ENCODE measurements at regions not wholly inside any gene's neighbourhood (a gene's known extent, or its start where the extent isn't known, plus 50 kb on each side); places are given as distances from the start of the nearest gene placed in this dataset.

GRCh38 chr2:82728090-82728489 lies 1731.0 kb downstream of the SUCLG1 start:
- Histone ChIP-seq H3K27me3 (ENCODE audit: insufficient read depth, low read length) (no peaks in the 10 kb centered on the region), H3K36me3 (ENCODE audit: insufficient read depth, low read length) (no peaks in the 10 kb centered on the region), H2AFZ (ENCODE audit: low read length, unreplicated experiment) (no peak overlapping the region), H3K79me2 (ENCODE audit: control insufficient read depth, insufficient read depth, low read length, unreplicated experiment) (no peaks in the 10 kb centered on the region), H3K4me1 (ENCODE audit: control insufficient read depth, insufficient read depth, low read length, unreplicated experiment) (no peaks in the 10 kb centered on the region), H3K27ac (ENCODE audit: low read depth, low read length) (no peak overlapping the region), H3K4me3 (ENCODE audit: low read depth, low read length) (no peak overlapping the region)

GRCh38 chr2:82708681-82709080 lies 1750.4 kb downstream of the SUCLG1 start:
- peaks cover 3% of the 10 kb centered on the region; the same call in 1 of the 2 replicates for H3K27me3 ChIP-seq (ENCODE audit: insufficient read depth, low read length)
- H3K36me3 ChIP-seq (ENCODE audit: insufficient read depth, low read length), result no peaks in the 10 kb centered on the region
- no peaks in the 10 kb centered on the region for H3K79me2 ChIP-seq (ENCODE audit: control insufficient read depth, insufficient read depth, low read length, unreplicated experiment)
- no peak overlapping the region for H3K4me3 ChIP-seq (ENCODE audit: low read depth, low read length)
- no peak overlapping the region for H2AFZ ChIP-seq (ENCODE audit: low read length, unreplicated experiment)
- no peaks in the 10 kb centered on the region for H3K4me1 ChIP-seq (ENCODE audit: control insufficient read depth, insufficient read depth, low read length, unreplicated experiment)
- H3K27ac ChIP-seq (ENCODE audit: low read depth, low read length), result no peak overlapping the region

GRCh38 chr2:82697231-82697630 lies 1761.8 kb downstream of the SUCLG1 start:
- no peak overlapping the region for H3K27ac ChIP-seq (ENCODE audit: low read depth, low read length)
- no peaks in the 10 kb centered on the region for H3K79me2 ChIP-seq (ENCODE audit: control insufficient read depth, insufficient read depth, low read length, unreplicated experiment)
- no peak overlapping the region for H2AFZ ChIP-seq (ENCODE audit: low read length, unreplicated experiment)
- no peaks in the 10 kb centered on the region for H3K27me3 ChIP-seq (ENCODE audit: insufficient read depth, low read length)
- H3K4me3 ChIP-seq (ENCODE audit: low read depth, low read length), result no peak overlapping the region
- no peaks in the 10 kb centered on the region for H3K36me3 ChIP-seq (ENCODE audit: insufficient read depth, low read length)
- H3K4me1 ChIP-seq (ENCODE audit: control insufficient read depth, insufficient read depth, low read length, unreplicated experiment), result no peaks in the 10 kb centered on the region

- H2AFZ ChIP-seq (ENCODE audit: low read length, unreplicated experiment), result no peak overlapping the region
- H3K27me3 ChIP-seq (ENCODE audit: insufficient read depth, low read length), result no peaks in the 10 kb centered on the region
- no peak overlapping the region for H3K27ac ChIP-seq (ENCODE audit: low read depth, low read length)
These were observed 1764.6 kb downstream of the SUCLG1 start for GRCh38 chr2:82694431-82694830.

GRCh38 chr2:82690757-82691411 lies 1768.2 kb downstream of the SUCLG1 start:
- H3K36me3 ChIP-seq (ENCODE audit: insufficient read depth, low read length), result no peaks in the 10 kb centered on the region
- no peaks in the 10 kb centered on the region for H3K79me2 ChIP-seq (ENCODE audit: control insufficient read depth, insufficient read depth, low read length, unreplicated experiment)
- no peak overlapping the region for H2AFZ ChIP-seq (ENCODE audit: low read length, unreplicated experiment)
- H3K27ac ChIP-seq (ENCODE audit: low read depth, low read length), result no peak overlapping the region
- H3K4me3 ChIP-seq (ENCODE audit: low read depth, low read length), result no peak overlapping the region
- no peaks in the 10 kb centered on the region for H3K4me1 ChIP-seq (ENCODE audit: control insufficient read depth, insufficient read depth, low read length, unreplicated experiment)
- no peaks in the 10 kb centered on the region for H3K27me3 ChIP-seq (ENCODE audit: insufficient read depth, low read length)

More at GRCh38 chr2:82694431-82694830, 1764.6 kb downstream of the SUCLG1 start:
- no peaks in the 10 kb centered on the region for H3K79me2 ChIP-seq (ENCODE audit: control insufficient read depth, insufficient read depth, low read length, unreplicated experiment)
- H3K4me1 ChIP-seq (ENCODE audit: control insufficient read depth, insufficient read depth, low read length, unreplicated experiment), result no peaks in the 10 kb centered on the region
- no peak overlapping the region for H3K4me3 ChIP-seq (ENCODE audit: low read depth, low read length)
- H3K36me3 ChIP-seq (ENCODE audit: insufficient read depth, low read length), result no peaks in the 10 kb centered on the region

- H3K27ac ChIP-seq (ENCODE audit: low read depth, low read length), result no peak overlapping the region
- H3K36me3 ChIP-seq (ENCODE audit: insufficient read depth, low read length), result no peaks in the 10 kb centered on the region
- no peaks in the 10 kb centered on the region for H3K79me2 ChIP-seq (ENCODE audit: control insufficient read depth, insufficient read depth, low read length, unreplicated experiment)
- no peak overlapping the region for H2AFZ ChIP-seq (ENCODE audit: low read length, unreplicated experiment)
- H3K4me1 ChIP-seq (ENCODE audit: control insufficient read depth, insufficient read depth, low read length, unreplicated experiment), result no peaks in the 10 kb centered on the region
- no peaks in the 10 kb centered on the region for H3K27me3 ChIP-seq (ENCODE audit: insufficient read depth, low read length)
- no peak overlapping the region for H3K4me3 ChIP-seq (ENCODE audit: low read depth, low read length)
These were observed 1783.9 kb downstream of the SUCLG1 start for GRCh38 chr2:82675186-82675585.

GRCh38 chr2:82674652-82675051 lies 1784.4 kb downstream of the SUCLG1 start:
- no peak overlapping the region for H3K27ac ChIP-seq (ENCODE audit: low read depth, low read length)
- no peak overlapping the region for H3K4me3 ChIP-seq (ENCODE audit: low read depth, low read length)
- no peaks in the 10 kb centered on the region for H3K79me2 ChIP-seq (ENCODE audit: control insufficient read depth, insufficient read depth, low read length, unreplicated experiment)
- H3K27me3 ChIP-seq (ENCODE audit: insufficient read depth, low read length), result no peaks in the 10 kb centered on the region
- H3K36me3 ChIP-seq (ENCODE audit: insufficient read depth, low read length), result no peaks in the 10 kb centered on the region
- no peaks in the 10 kb centered on the region for H3K4me1 ChIP-seq (ENCODE audit: control insufficient read depth, insufficient read depth, low read length, unreplicated experiment)
- no peak overlapping the region for H2AFZ ChIP-seq (ENCODE audit: low read length, unreplicated experiment)

GRCh38 chr2:82667491-82667890 lies 1791.6 kb downstream of the SUCLG1 start:
- Histone ChIP-seq H3K27me3 (ENCODE audit: insufficient read depth, low read length) (no peaks in the 10 kb centered on the region), H3K4me1 (ENCODE audit: control insufficient read depth, insufficient read depth, low read length, unreplicated experiment) (no peaks in the 10 kb centered on the region), H3K27ac (ENCODE audit: low read depth, low read length) (no peak overlapping the region), H3K4me3 (ENCODE audit: low read depth, low read length) (no peak overlapping the region), H3K36me3 (ENCODE audit: insufficient read depth, low read length) (no peaks in the 10 kb centered on the region), H3K79me2 (ENCODE audit: control insufficient read depth, insufficient read depth, low read length, unreplicated experiment) (no peaks in the 10 kb centered on the region), H2AFZ (ENCODE audit: low read length, unreplicated experiment) (no peak overlapping the region)

GRCh38 chr2:82665691-82666090 lies 1793.4 kb downstream of the SUCLG1 start:
- no peaks in the 10 kb centered on the region for H3K79me2 ChIP-seq (ENCODE audit: control insufficient read depth, insufficient read depth, low read length, unreplicated experiment)
- no peaks in the 10 kb centered on the region for H3K4me1 ChIP-seq (ENCODE audit: control insufficient read depth, insufficient read depth, low read length, unreplicated experiment)
- H3K27ac ChIP-seq (ENCODE audit: low read depth, low read length), result no peak overlapping the region
- no peak overlapping the region for H3K4me3 ChIP-seq (ENCODE audit: low read depth, low read length)
- no peaks in the 10 kb centered on the region for H3K27me3 ChIP-seq (ENCODE audit: insufficient read depth, low read length)
- no peaks in the 10 kb centered on the region for H3K36me3 ChIP-seq (ENCODE audit: insufficient read depth, low read length)
- H2AFZ ChIP-seq (ENCODE audit: low read length, unreplicated experiment), result no peak overlapping the region

- no peak overlapping the region for H3K27ac ChIP-seq (ENCODE audit: low read depth, low read length)
- H3K27me3 ChIP-seq (ENCODE audit: insufficient read depth, low read length), result no peaks in the 10 kb centered on the region
- no peaks in the 10 kb centered on the region for H3K79me2 ChIP-seq (ENCODE audit: control insufficient read depth, insufficient read depth, low read length, unreplicated experiment)
- H3K36me3 ChIP-seq (ENCODE audit: insufficient read depth, low read length), result no peaks in the 10 kb centered on the region
- no peaks in the 10 kb centered on the region for H3K4me1 ChIP-seq (ENCODE audit: control insufficient read depth, insufficient read depth, low read length, unreplicated experiment)
- H2AFZ ChIP-seq (ENCODE audit: low read length, unreplicated experiment), result no peak overlapping the region
- no peak overlapping the region for H3K4me3 ChIP-seq (ENCODE audit: low read depth, low read length)
These were observed 1802.0 kb downstream of the SUCLG1 start for GRCh38 chr2:82657106-82657505.

GRCh38 chr2:82656420-82656819 lies 1802.7 kb downstream of the SUCLG1 start:
- H3K79me2 ChIP-seq (ENCODE audit: control insufficient read depth, insufficient read depth, low read length, unreplicated experiment), result no peaks in the 10 kb centered on the region
- H3K4me3 ChIP-seq (ENCODE audit: low read depth, low read length), result no peak overlapping the region
- H3K4me1 ChIP-seq (ENCODE audit: control insufficient read depth, insufficient read depth, low read length, unreplicated experiment), result no peaks in the 10 kb centered on the region
- no peak overlapping the region for H3K27ac ChIP-seq (ENCODE audit: low read depth, low read length)
- H2AFZ ChIP-seq (ENCODE audit: low read length, unreplicated experiment), result no peak overlapping the region
- H3K36me3 ChIP-seq (ENCODE audit: insufficient read depth, low read length), result no peaks in the 10 kb centered on the region
- H3K27me3 ChIP-seq (ENCODE audit: insufficient read depth, low read length), result no peaks in the 10 kb centered on the region
